Peyer's patch (tissue), 4 donors: ENCODE measurements at regions not wholly inside any gene's neighbourhood (a gene's known extent, or its start where the extent isn't known, plus 50 kb on each side); places are given as distances from the start of the nearest gene placed in this dataset.

Experiments
- CTCF ChIP-seq, 6 experiments: fragments of 450-650 bp in 4 of 6; fragments of 200-600 bp in 2 of 6; sonication (generic) in 1 of 6; IDR thresholded peaks; one replicate each; pipeline ENCODE4 v1.5.1; 2017 to 2019; ENCODE audit warnings: antibody characterized with exemption in 6 of 6, mild to moderate bottlenecking in 3 of 6, moderate library complexity in 1 of 6
- POLR2A ChIP-seq, 2 donors: fragments of 450-650 bp; IDR thresholded peaks; one replicate each; pipeline ENCODE4 v1.5.1; 2017; ENCODE audit warnings: antibody characterized with exemption in 2 of 2, mild to moderate bottlenecking in 2 of 2, moderate library complexity in 2 of 2

- TF ChIP-seq CTCF (IDR thresholded peaks at IDR 0.05) (no peak), POLR2A (IDR thresholded peaks at IDR 0.05) (no peak)
Observed at GRCh38 chr13:33347861-33348260, 62.3 kb upstream of the STARD13 start.
